Endothelial cell of umbilical vein (primary cell): ENCODE measurements at regions not wholly inside any gene's neighbourhood (a gene's known extent, or its start where the extent isn't known, plus 50 kb on each side); places are given as distances from the start of the nearest gene placed in this dataset.

ENCODE experiments used
- EZH2 ChIP-seq: IDR thresholded peaks from 2 replicates; pipeline ENCODE4 v1.6.1; 2012; ENCODE audit warnings: borderline replicate concordance, low read depth, mild to moderate bottlenecking, moderate library complexity, low read length, inconsistent platforms; ENCODE audit not compliant: severe bottlenecking
- FOS ChIP-seq: IDR thresholded peaks from 2 replicates; pipeline ENCODE4 v1.6.1; 2011; ENCODE audit warnings: mild to moderate bottlenecking, low read length, moderate library complexity, borderline replicate concordance; ENCODE audit not compliant: insufficient read depth
- GATA2 ChIP-seq: IDR thresholded peaks from 2 replicates; pipeline ENCODE4 v1.7.0; 2011; ENCODE audit warnings: low read depth, mild to moderate bottlenecking, moderate library complexity, mixed read lengths, low read length; ENCODE audit not compliant: insufficient read length, insufficient read depth
- MYC ChIP-seq: IDR thresholded peaks from one replicate; pipeline ENCODE4 v1.6.1; 2011; ENCODE audit warnings: mild to moderate bottlenecking, low read depth, low read length
- POLR2A ChIP-seq: IDR thresholded peaks from 2 replicates; pipeline ENCODE4 v1.6.1; 2012; ENCODE audit warnings: low read depth, mild to moderate bottlenecking, control low read depth, low read length
- POLR2AphosphoS5 ChIP-seq: IDR thresholded peaks from 2 replicates; pipeline ENCODE4 v1.6.1; 2012; ENCODE audit warnings: low read depth, mild to moderate bottlenecking, control low read depth, low read length, moderate library complexity; ENCODE audit not compliant: insufficient read depth
- TF ChIP-seq, protein P1 (sequence below), 2 donors: IDR thresholded peaks; 1 replicate in 1 of 2; 2 replicates in 1 of 2; pipeline ENCODE4 v1.5.1; 2011; ENCODE audit warnings: low read length in 2 of 2, mild to moderate bottlenecking in 2 of 2, moderate library complexity in 2 of 2, control low read depth in 1 of 2, inconsistent platforms in 1 of 2, low read depth in 1 of 2; ENCODE audit not compliant: insufficient read depth in 1 of 2; ENCODE audit errors: extremely low read depth in 1 of 2
- TF ChIP-seq, protein P2 (sequence below): IDR thresholded peaks from 2 replicates; pipeline ENCODE4 v1.6.1; 2011; ENCODE audit not compliant: insufficient read depth, insufficient read length

DNA sequence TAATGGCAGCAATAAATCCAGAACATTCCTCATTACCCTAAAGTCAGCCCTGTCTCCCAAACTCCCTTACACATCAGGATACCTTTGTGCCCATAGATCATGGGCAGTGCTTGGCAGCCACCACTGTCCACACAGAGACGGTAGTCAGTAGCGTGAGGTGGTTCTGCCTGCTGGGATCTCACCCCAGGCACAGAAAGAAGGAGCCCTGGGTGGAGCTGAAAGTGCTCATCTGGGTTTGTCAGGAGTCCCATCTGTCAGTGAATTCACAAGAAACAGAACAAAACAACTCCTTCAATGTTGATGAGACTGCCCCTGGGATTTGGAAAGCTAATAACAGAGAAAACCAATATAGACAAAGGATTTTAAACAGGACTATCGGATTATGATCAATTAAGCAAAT is 90.2 kb upstream of the PRSS58 start:
- TF ChIP-seq, protein P1, sequence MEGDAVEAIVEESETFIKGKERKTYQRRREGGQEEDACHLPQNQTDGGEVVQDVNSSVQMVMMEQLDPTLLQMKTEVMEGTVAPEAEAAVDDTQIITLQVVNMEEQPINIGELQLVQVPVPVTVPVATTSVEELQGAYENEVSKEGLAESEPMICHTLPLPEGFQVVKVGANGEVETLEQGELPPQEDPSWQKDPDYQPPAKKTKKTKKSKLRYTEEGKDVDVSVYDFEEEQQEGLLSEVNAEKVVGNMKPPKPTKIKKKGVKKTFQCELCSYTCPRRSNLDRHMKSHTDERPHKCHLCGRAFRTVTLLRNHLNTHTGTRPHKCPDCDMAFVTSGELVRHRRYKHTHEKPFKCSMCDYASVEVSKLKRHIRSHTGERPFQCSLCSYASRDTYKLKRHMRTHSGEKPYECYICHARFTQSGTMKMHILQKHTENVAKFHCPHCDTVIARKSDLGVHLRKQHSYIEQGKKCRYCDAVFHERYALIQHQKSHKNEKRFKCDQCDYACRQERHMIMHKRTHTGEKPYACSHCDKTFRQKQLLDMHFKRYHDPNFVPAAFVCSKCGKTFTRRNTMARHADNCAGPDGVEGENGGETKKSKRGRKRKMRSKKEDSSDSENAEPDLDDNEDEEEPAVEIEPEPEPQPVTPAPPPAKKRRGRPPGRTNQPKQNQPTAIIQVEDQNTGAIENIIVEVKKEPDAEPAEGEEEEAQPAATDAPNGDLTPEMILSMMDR (IDR thresholded peaks at IDR 0.05; ENCODE audit: extremely low read depth in 1 of 2, insufficient read depth in 1 of 2, low read depth in 1 of 2, low read length in 2 of 2): no peak
- no peak for TF ChIP-seq MYC
- TF ChIP-seq POLR2A: no peak
- no peak for TF ChIP-seq EZH2
- TF ChIP-seq, protein P2, sequence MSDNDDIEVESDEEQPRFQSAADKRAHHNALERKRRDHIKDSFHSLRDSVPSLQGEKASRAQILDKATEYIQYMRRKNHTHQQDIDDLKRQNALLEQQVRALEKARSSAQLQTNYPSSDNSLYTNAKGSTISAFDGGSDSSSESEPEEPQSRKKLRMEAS: no peak
- TF ChIP-seq POLR2AphosphoS5: no peak
- TF ChIP-seq FOS: no peak
- TF ChIP-seq GATA2: no peak
